HuH-7 (cell line): ENCODE measurements at regions not wholly inside any gene's neighbourhood (a gene's known extent, or its start where the extent isn't known, plus 50 kb on each side); places are given as distances from the start of the nearest gene placed in this dataset.

Experiments
- DNase-seq: peaks from one replicate; pipeline ENCODE4 v3.0.0; 2011; ENCODE audit warnings: low spot score

- DNase-seq, result no peak
Measured at GRCh38 chr6:169082817-169083507, 170.7 kb downstream of the THBS2 start.

- no peak for DNase-seq
Measured at GRCh38 chr6:169082093-169082492, 171.6 kb downstream of the THBS2 start.

DNA sequence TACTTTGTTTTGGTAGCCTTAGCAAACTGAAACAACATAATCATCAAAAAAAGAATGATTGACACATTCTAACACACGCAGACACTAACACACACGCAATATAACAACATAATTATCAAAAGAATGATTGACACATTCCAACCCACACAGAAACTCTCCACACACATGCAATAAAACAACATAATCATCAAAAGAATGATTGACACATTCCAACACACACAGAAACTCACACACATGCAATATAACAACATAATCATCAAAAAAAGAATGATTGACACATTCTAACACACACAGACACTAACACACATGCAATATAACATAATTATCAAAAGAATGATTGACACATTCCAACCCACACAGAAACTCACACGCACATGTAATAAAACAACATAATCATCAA, 172.4 kb downstream of the THBS2 start:
- DNase-seq, result no peak

DNA sequence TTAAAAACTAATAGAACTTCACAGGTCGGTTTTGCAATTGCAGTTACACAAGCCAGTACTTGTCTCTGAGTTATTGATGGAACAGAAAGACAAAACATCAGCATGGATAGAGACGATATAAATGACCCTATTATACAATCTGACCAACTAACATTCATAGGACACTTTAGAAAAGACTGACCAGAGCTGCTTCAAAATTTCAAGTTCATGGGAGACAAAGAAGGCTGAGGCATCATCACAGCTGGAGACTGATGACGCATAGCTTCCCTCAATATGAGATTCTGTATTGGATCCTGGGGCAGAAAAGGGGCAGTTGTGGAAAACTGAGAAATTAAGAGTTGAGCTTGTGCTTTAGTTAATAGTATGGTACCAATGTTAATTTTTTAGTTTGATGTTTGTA, 174.0 kb downstream of the THBS2 start:
- DNase-seq, result no peak

DNA sequence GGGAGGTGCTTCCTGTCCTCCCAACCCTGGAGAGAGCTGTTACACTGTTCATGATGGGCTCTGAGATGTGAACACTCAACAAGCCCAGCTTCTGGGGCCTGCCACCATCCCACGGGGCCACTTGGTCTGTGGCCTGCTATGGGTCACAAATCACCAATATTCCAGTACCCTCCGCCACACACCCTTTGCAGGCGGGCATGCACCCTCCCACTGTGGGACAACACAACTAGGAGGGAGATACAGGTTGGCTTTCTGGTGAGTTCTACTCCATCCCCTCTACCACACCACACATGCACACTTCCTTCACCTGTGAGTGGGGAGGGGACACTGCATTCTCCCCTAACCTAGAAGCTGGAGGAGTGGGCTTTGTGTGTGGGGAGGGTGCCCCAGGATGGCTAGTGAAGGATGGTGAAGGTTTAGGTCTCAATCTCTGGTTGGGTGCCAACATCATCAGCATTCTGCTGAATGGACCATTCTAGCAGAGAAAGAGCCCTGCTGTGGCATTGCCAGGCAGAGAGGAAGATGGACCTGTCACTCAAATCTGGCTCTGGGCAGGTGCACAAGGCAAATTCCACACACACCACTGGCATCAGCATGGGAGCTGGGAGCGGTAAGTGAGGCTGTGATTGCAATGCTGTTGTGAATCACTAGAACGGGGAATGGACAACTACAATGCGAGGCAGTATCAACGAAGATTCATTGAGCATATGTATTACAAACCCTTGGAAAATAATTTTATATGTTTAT, 175.1 kb downstream of the THBS2 start:
- DNase-seq, result no peak

DNA sequence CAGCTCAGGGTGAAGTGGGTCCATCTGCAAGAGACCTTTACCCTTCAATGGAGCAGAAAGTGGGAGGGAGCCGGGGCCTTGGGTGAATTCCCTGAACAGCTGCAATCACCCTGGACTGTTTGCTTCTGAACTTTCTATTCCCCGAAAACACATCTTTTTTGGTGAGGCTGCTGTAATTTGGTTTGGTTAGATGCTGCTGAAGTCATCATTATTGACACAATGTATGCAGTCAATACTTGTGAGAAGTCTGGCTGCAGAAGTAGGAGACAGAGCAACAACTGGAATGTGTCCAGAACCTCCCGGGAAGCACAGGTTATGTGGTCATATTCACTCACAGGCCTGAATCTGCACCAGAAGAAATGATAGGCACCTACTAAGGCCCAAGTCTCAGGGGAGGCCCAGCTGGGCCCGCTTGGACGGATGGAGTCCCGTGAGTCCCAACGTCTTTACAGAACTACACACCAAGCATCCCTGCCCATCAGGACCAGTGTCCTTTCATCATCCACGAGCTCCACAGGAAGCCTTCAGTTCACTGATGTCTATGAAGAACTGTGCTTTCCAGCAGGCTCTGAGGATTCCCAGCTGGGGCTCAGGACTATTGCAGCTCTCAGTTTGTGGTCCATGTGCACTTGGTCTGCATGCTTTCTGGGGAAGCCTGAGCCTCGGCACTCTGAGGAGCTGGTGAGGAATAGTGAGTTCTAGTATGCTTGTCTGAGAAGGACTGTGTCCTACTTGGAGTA, 177.6 kb downstream of the THBS2 start:
- no peak for DNase-seq

GRCh38 chr6:169075211-169075914, 178.3 kb downstream of the THBS2 start:
- DNase-seq, result no peak

- no peak for DNase-seq
Measured at GRCh38 chr6:169074526-169074925, 179.1 kb downstream of the THBS2 start.

DNA sequence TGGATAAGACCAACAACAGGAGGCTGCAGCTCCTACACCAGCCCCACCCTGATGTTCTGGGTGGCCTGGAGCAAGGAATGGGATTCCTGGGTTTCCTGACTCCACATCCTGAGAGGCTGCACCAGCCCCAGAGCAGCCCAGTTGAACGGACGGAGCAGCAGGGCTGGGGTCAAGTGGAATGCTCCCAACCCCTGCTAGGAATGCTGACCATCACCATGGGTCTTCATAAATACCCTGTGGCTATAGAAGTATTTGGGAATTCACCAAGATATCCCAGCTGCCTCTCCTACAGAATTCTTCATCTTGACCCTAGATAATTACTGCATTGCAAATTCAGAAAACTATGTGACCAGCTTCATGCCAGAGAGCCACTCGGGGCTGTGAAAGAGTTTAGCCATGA, 180.3 kb downstream of the THBS2 start:
- DNase-seq, result no peak

GRCh38 chr6:169072127-169073042, 181.3 kb downstream of the THBS2 start:
- no peak for DNase-seq

DNA sequence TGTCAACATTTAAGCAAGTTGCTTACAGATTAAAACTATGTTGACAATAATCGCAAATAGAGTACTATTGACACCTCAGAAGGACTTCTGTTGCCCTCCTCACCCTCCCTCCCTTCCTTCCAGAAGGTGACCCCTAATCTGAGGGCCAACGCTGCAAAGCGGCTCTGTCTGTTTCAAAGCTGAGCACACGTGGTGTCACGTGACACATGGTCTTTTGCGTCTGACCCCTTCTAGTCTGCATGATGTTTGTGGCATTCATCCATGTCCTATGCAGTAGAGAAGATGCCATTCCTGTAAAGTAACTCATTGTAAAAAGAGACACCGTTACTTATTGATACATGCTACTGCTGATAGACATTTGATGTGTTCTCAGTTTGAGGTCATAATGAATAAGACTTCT, 182.3 kb downstream of the THBS2 start:
- DNase-seq, result no peak

- no peak for DNase-seq
Measured at GRCh38 chr6:169070506-169071176, 183.0 kb downstream of the THBS2 start.

DNA sequence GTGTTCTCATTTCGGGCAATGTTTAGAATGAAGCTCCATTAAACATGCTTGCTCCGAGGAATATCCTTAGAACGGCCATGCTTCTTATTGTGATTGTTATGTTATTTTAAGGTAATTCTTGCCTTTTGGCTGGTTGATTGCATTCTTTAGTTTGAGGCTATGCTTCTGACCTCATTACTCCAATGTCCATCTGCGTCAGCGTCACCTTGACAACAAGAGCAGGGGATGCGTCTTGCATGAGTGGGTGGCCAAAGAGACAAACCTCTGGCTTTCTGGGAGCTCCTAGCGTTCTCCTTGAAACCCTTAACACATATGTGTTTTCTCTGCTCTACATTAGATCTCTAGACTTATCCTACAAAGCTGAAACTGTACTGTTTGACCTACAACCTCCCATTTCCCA, 184.3 kb downstream of the THBS2 start:
- no peak for DNase-seq

DNA sequence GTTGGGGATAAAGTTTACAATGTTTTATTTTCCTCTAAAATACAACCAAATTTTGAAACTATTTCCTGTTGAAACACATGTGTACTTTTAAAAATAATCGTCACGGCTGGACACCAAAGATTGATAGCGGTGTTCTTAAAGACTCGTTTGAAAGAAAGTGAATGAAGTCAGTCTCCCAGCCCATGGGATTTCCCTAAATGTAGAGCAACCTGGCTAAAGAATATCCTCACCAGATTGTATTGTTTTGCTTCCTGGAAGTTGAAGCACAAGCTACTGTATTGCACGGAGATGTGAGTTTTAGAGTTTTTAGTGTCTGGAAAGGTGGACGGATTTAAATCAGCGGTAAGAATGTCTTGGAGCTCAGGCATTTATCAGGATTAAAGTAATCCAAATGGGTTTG, 189.5 kb downstream of the THBS2 start:
- no peak for DNase-seq

GRCh38 chr6:169062272-169062671, 191.4 kb downstream of the THBS2 start:
- DNase-seq, result no peak

- DNase-seq, result no peak
Measured at GRCh38 chr6:169058634-169059033, 195.0 kb downstream of the THBS2 start.

GRCh38 chr6:169052462-169052861, 201.2 kb downstream of the THBS2 start:
- DNase-seq, result no peak

DNA sequence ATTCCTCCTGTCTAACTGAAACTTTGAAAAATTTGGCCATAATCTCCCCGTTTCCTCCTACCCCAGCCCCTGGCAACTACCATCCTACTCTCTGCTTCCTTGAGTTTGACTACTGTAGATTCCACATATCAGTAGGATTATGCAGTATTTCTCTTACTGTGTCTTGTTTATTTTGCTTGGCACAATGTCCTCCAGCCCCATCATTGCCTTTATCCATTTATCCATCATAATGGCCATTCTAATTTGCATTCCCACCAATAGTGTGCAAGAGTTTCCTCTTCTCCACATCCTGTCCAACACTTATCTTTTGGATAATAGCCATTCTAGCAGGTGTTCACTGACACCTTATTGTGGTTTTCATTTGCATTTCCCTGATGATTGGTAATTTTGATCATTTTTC, 202.3 kb downstream of the THBS2 start:
- DNase-seq, result no peak

GRCh38 chr6:169048865-169049205, 204.8 kb downstream of the THBS2 start:
- DNase-seq, result no peak

GRCh38 chr6:169048185-169048864, 205.3 kb downstream of the THBS2 start:
- no peak for DNase-seq
